HuH-7.5 (cell line): ENCODE measurements at regions not wholly inside any gene's neighbourhood (a gene's known extent, or its start where the extent isn't known, plus 50 kb on each side); places are given as distances from the start of the nearest gene placed in this dataset.
"Not testable (repeated sequence)": the region's sequence is repeated elsewhere in the genome, so short reads cannot be mapped to it uniquely, and the experiment has no call there.

Experiments used
- DNase-seq: peaks from one replicate; pipeline ENCODE4 v3.0.0; 2011; ENCODE audit warnings: low spot score

DNA sequence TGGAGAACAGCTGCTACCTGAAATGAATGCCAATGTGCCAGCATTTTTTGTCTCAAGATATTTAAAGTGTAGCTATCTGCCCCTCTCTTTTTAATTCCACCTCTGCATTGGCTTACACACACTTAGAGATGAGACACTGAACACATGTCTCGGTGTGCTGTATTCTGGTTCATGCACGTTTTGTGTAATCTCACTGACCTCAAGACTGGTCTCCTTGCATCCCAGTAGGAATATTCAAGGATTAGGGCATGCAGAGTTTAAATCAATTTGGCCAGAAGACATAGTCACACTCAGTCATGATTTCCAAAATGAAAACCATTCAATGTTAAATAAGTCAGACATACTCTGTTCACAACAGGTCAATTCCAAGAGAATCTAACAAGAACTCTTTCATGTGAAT, 561.8 kb upstream of the TUSC1 start:
- no peak for DNase-seq

DNA sequence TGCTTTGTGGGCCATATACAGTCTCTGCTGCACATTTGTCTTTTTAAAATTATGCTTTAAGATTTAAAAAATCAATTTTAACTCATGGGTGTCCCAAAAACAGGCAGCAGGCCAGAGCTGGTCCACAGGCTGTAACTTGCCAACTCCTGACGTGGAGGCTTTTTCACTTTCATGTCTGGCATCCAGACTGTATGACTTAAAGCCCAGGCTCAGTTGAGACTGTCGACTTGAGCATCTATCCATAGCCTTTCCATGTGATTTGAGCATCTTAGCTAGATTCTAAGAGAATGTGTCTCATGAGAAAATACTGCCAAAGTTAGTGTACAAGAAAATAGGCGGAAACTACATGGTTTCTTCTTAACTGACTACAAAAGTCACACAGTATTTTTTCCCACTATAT, 559.0 kb upstream of the TUSC1 start:
- no peak for DNase-seq

DNA sequence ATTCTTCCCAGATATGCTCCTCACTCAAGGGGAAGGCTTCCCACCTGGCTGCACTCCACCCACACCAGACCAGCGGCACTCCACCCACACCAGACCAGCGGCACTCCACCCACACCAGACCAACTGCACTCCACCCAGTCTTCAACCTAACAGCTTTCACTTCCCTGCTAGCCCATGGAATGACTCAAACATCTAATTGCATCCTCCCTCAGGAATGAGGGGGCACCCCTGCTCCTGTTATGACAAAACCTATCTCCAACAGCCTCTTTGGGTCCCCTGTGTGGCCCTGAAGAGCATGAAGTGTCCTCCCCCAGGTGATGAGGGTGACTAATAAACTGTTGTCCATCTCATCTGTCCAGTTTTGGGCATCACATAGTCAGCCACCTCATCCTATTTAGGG, 556.6 kb upstream of the TUSC1 start:
- no peak for DNase-seq

DNA sequence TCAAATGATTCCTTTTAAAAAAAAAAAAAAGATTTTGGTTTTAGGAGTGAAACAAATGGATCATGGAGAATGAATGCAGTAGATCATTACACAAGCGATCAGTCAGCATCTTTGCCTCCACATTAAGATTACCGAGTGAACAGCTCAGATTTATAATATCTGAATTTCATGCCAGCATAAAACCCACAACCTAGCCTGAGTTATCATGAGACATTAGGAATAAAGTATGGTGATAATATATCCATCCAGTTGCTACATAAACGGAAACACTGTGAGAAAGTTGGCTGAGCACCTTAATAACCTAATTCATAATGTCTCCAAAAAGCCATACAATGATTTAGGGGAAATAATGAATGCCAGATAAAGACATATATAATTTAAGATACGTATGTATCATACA, 553.1 kb upstream of the TUSC1 start:
- DNase-seq, result no peak

DNA sequence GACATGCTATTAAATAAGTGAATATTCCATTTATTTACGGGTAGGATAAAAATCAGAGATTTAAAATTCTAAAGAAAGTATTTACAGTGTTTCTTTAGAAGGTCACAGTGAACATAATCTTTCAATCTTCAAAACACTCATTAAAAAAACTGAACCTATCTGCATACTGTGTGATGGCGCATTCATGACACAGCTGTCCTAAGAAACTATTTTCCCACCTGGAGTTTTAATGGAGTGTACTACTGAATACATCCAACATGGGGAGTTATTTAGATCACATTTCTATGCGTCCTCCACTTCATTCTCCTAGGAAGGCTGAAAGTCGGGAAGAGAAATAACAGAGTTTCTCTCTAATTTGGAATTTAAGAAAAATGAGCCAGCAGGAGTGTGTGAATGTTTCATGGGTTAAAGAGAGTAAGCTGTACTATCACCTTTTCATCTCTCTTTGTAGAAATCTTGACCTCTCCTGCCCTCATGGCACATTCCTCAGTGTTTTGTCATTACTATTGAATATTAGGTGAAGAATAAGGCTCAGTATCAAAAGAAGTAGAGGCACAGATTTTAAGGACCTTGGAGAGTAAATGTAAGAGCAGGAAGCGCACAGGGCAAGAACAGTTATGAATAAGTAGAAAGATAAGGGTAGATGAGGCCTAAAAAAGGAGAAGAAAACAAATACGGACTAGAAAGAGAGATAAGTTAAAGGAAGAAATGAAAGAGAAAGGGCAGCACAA, 551.2 kb upstream of the TUSC1 start:
- DNase-seq, result no peak

DNA sequence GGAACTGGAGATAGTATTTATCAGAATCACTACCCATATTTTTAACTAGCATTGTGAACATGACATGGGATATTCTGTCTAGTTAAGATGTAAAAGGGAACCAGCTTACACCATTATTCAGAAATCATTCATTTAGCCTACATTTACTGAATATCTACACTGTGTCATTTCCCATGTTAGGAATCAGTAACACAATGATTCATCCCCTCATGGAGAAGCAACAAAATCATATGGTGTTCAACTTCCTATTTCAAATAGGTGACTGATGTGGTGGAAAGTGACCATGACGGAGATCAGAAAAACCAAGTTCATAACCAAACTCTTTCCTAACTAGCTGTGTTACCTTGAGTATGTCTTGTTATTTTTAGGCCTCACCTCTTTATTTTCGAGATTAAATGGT, 550.0 kb upstream of the TUSC1 start:
- no peak for DNase-seq

DNA sequence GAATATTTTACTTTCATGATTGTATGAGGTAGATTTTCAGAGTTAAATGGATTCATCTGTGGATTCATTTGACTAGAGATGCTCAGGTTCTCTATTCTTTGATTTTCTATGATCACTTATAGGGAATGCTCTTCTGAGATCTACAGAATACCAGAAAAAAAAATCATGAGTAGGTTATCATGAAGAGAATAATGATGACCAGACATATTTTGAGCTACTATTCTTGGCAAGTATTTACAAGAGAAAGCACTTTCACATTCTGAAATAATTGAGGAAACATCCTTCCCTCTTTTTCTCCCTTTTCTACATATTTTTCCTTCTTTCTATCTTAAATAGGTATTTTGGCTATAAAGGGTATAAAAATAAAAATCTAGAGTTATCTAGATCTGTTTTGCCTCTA, 543.0 kb upstream of the TUSC1 start:
- no peak for DNase-seq

DNA sequence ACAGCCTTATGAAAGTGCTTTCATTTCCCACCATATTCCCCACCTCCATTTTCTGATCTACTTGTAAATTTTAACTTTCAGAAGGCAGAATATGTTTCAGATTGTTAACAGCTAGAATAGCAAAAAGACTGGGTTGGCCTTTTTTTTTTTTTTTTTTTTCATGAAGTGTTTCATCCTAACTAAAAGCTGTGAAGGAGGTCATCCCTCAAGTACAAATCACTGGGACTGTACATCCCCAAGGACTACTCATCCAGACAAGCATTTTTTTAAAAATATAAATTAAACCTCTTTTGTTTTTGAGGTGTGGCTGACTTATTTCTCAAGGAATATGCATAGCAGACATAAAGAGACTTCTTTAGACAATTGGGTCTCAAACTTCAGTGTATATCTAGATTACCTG, 542.1 kb upstream of the TUSC1 start:
- no peak for DNase-seq

DNA sequence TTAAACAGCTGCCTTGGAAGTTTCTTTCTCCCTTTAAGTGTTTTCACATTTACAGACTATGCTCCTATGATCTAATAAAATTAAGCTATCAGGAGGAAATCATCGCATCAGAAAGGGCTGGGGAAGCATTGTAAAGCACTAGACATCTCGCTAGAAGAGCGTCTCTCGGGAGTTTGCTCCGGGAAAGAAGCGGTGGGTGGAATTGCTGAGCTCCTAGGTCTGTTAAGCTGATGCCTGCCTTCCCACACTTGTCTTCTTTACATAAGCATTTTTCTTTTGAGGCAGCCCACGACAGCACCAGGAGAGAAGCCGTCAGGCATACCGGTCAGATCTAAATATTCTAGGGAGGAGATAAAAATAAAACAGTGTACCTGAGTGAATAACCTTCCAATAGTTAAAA, 541.7 kb upstream of the TUSC1 start:
- no peak for DNase-seq

DNA sequence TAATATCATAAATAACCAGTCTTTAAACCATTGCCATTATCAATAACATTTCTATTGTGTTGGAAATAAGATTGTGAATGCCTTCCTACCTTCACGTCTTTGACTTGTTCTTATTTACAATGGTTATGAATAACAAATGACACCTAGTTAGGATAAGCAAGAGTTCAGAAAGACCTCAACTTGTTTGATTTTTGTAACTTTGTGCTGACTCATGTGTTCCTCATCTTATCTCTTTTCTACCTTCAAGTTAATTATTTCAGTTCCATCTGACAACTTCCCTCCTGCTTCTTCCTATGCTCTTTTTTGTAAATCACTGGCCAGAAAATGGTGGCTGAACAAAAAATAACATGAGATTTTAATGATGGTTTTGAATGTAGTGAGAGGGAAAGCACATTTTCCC, 538.5 kb upstream of the TUSC1 start:
- DNase-seq, result no peak

DNA sequence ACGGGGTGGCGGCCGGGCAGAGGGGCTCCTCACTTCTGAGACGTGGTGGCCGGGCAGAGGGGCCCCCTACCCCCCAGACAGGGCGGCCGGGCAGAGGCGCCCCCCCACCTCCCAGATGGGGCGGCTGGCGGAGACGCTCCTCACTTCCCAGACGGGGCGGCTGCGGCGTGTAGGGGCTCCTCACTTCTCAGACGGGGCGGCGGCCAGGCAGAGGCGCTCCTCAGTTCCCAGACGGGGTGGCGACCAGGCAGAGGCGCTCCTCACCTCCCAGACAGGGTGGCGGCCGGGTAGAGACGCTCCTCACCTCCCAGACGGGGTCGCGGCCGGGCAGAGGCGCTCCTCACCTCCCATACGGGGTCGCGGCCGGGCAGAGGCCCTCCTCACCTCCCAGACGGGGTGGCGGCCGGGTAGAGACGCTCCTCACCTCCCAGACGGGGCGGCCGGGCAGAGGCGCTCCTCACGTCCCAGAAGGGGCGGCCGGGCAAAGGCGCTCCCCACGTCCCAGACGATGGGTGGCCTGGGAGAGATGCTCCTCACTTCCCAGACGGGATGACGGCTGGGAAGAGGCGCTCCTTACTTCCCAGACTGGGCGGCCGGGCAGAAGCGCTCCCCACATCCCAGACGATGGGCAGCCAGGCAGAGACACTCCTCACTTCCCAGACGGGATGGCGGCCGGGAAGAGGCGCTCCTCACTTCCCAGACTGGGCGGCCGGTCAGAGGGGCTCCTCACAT, 536.6 kb upstream of the TUSC1 start:
- not testable (repeated sequence) for DNase-seq

DNA sequence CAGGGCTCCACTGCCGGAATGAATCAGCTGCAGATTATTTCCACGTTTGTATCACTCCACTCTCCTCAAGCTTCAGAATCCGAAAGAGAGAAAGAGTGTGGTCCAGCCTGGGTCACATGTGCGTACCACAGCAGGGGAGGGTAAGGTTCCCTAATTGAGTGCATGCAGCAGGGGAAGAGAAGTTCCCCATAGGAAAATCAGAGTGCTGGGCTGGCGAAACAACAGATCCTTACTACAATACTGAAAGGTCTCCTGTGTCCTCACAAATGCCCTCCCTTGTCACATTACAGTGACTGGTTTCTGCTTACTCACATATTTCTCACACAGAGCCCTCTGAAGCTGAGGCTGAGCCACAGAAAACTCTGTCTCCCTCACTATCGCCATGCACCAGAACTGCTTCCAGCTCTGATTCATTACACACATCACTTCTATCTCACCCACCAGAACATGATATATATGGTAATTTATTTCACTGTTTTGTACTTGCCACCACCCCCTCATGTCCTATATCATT, 532.2 kb upstream of the TUSC1 start:
- DNase-seq, result no peak

DNA sequence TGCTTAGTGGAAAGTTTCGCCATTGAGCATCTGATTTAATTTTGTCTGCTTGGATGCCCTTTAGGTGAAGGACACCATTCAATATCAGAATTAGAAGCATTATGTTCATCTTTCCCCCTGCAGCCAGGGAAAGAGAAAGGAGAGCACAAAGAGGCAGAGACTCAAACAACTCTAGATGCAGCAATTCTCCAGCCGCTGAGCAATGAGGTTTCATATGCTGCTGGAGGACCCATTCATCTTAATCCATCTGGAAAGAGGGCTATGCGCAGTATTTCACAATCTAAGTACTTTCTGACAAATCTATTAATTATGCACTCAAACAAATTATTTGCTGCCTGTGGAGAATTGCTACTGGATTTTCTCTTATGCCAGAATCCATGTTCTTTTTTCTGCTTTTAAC, 527.0 kb upstream of the TUSC1 start:
- DNase-seq, result no peak

DNA sequence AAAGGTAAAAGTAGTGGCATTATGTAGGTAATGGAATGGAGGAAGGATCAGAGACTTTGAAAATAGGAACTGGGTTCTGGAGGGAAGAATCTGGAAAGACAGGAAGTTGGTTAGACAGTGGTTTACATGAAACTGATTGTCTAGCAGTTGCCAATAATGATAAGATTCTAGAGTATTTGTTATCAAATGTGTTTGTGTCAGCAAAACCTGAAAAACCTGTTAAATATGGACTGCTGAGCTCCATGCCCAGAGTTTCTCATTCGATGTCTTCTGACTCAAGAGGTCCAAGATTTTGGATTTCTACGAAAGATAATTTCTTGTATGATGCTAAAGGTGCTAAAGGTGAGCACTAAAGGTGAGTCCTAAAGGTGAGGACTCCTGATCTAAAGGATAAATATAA, 515.0 kb upstream of the TUSC1 start:
- no peak for DNase-seq

DNA sequence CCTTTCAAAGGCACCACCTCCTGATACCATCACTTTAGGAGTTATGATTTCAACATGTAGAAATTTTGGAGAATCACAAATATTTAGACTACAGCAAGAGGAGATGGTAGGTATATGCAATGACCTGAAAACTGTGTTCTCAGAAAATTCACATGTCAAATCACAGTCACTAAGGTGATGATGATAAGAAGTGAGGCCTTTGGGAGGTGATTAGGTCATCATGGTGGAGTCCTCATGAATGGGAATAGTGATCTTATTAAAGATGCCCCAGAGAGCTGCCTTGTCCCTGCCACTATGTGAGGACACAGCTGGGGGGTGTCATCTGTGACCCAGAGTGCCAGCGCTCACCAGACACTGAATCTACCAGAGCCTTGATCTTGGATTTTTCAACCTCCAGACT, 513.5 kb upstream of the TUSC1 start:
- no peak for DNase-seq

DNA sequence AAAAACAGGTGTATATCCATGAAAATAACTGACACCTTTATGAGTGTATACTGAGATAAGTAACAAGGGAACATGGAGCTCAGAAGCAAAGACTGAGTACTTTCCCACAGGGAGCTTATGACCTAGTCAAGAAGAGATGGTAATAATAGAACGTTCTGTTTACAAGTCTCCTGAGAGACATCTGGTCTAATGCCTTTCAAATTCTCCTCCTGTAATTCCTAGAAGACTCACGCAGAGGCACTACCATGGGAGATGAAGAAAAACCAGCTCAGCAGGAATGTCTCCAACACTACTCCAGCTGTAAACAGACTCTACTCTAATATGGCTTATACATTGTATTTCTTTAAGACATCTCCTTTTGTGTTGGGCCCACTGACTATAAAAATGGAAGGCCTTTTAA, 503.6 kb upstream of the TUSC1 start:
- DNase-seq, result no peak

DNA sequence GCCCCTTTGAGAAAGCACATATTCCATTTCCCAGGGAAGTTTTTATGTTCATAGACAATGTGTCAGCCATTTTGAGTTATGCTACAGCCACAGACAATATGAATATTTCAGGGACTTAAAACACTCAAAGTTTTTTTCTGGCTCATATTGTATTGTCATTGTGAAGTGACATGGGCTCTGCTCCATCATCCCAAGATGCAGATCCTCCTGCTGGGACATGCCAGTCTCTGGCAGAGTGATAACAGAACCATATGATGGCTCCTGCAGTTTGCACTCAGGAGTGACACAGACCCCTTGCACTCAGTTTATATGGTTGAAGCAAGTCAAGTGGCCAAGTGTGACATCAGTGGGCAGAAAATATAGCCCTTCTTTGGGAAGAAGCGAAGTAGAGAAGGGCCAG, 498.4 kb upstream of the TUSC1 start:
- DNase-seq, result no peak

DNA sequence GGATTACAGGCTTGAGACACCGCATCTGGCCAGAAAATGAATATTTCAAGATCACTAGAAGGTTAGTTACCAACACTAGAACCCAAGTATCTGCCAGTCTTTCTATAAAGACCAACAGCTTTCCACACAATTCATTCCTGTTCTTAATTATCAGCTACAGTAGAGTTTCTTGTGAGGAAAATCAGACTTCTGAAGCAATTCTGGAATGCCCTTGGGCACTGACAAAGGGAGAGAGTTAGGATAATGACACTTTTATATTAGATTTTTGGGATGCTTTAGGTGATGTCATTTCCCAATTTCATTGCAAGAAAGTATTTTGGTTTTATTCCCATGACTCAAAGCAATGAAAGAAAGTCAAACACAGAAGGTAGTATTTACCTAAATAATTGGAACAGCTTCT, 497.0 kb upstream of the TUSC1 start:
- DNase-seq, result no peak

DNA sequence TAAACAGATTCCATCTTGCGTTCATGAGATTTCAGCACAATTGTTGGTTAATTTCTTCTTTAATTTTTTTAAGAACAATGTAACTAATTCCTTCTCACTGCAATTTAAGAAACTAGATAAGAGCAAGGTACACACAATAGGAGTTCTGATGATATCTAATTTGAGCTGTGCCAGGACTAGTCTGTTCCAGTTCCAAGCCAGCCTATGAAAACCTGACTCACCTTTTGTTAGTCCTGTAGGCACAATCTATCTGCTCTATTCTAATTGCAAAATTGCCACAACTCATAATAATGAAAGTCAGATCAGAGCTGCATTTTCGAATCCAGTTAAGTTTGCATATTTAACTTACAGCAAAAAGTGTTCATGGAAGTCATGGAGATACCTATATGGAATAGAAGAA, 494.1 kb upstream of the TUSC1 start:
- DNase-seq, result no peak

DNA sequence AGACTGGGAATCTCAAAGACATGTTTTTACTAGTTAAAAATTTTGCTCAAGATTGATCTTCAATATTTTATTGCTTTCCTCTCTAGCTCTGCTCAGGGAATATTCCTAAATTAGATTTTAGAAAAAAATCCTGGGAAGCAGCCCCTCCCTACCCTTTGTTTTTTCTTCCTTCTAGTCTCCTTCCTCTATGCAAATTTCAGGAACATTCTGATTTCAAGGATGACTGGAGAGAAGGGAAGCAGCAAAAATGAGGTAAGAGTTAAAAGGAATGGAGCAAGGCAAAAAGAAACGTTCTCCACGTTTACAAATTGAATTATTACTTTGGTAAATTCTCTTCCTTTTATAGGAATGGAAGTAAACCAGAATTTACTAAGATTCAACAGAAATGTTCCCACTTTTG, 493.4 kb upstream of the TUSC1 start:
- no peak for DNase-seq

DNA sequence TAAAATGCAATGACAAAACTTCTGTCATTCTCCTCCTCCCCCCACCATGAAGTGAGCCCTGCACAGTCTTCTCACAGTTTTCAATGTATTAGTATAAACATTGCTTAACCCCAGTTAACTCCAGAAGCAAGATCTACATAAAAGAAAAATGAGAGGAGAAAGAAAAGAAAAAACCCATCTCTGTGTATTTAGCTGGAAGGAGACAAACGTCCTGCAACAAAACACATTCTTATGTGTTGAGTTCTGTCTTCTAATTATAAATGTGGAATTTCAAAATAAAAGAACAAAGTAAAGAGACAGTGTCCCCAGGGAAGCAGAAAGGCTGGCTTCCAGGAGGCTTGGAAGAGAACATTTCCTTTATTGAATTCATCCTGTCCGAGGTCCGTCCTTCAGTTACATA, 491.9 kb upstream of the TUSC1 start:
- no peak for DNase-seq

DNA sequence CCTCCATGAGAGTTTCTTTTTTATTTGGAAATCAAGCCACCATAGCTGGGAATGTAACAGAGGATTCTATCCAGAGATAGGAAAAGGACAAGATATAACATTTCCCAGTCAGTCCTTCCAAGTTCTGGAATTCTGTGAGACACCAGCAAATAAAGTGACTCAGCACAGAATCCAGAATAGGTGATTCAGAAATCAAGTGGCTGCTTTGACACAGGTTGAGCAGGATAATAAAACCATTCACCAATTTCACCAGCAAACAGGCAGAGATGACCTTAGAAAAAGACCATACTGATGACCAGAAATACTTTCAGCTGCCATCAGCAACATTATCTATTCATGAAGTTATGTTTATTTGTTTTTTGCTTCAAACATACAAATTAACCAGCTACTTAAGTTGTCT, 491.5 kb upstream of the TUSC1 start:
- DNase-seq, result no peak

DNA sequence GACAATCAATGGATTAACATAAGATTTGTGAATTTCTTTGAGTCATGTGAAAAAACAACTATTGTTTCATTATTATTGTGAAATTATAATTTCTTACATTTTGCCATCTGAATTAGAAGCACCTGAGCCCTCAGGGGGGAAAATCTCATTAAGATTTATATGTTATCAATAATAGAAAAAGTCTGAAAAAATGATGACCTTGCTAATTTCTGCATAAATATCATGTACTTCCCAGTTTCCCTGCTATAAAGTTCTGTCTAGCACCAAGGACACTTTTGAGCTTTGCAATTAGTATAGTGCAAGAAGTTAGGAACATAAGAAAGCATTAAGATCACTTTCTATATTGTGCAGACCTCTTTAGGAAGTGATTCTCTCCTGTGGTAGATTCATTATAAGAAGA, 488.3 kb upstream of the TUSC1 start:
- DNase-seq, result no peak

DNA sequence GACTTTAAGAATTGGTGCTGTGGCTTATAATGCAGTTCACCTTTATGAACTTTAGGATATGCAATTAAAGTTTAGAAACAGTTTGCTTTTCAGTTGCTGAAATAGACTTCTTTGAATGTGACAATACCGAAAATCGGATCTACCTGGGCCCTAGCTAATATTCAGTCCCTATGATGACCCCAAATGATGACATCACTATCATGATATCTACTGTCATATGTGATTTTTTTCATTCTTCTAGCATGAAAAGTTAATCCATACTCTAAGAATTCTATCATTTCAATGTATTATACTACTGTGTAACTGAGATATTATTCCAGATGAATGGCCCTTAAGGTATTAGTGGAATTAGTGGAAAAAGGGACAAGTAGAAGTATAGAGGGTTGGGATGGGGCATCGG, 487.2 kb upstream of the TUSC1 start:
- no peak for DNase-seq
